GM18858 (cell line): ENCODE measurements at regions not wholly inside any gene's neighbourhood (a gene's known extent, or its start where the extent isn't known, plus 50 kb on each side); places are given as distances from the start of the nearest gene placed in this dataset.

Source experiments
- ATAC-seq: cut with Tn5 transposase; IDR thresholded peaks from one replicate; pipeline ENCODE4 v1.9.1; 2021; ENCODE audit not compliant: unreplicated experiment

GRCh38 chr5:27341342-27341741 lies 303.0 kb upstream of the CDH9 start:
- ATAC-seq, result no peak

- ATAC-seq, result no peak
Observed at GRCh38 chr5:27336817-27337216, 298.4 kb upstream of the CDH9 start.

- ATAC-seq, result no peak
Observed at GRCh38 chr5:27328480-27328879, 290.1 kb upstream of the CDH9 start.

GRCh38 chr5:27325513-27325912 lies 287.1 kb upstream of the CDH9 start:
- no peak for ATAC-seq

GRCh38 chr5:27318701-27319100 lies 280.3 kb upstream of the CDH9 start:
- no peak for ATAC-seq

GRCh38 chr5:27316271-27316650 lies 277.9 kb upstream of the CDH9 start:
- ATAC-seq, result no peak

- no peak for ATAC-seq
Observed at GRCh38 chr5:27315363-27316270, 277.2 kb upstream of the CDH9 start.

- no peak for ATAC-seq
Observed at GRCh38 chr5:27313549-27313948, 275.2 kb upstream of the CDH9 start.

GRCh38 chr5:27312291-27312893 lies 274.0 kb upstream of the CDH9 start:
- no peak for ATAC-seq

GRCh38 chr5:27311544-27311943 lies 273.2 kb upstream of the CDH9 start:
- ATAC-seq, result no peak

- no peak for ATAC-seq
Observed at GRCh38 chr5:27308153-27308552, 269.8 kb upstream of the CDH9 start.

- ATAC-seq, result no peak
Observed at GRCh38 chr5:27290172-27290571, 251.8 kb upstream of the CDH9 start.

GRCh38 chr5:27276119-27276518 lies 237.7 kb upstream of the CDH9 start:
- no peak for ATAC-seq

- no peak for ATAC-seq
Observed at GRCh38 chr5:27275345-27275744, 237.0 kb upstream of the CDH9 start.

- ATAC-seq, result no peak
Observed at GRCh38 chr5:27269766-27270165, 231.4 kb upstream of the CDH9 start.

GRCh38 chr5:27267209-27267824 lies 228.9 kb upstream of the CDH9 start:
- no peak for ATAC-seq

- no peak for ATAC-seq
Observed at GRCh38 chr5:27266184-27266583, 227.8 kb upstream of the CDH9 start.

- no peak for ATAC-seq
Observed at GRCh38 chr5:27257696-27258095, 219.3 kb upstream of the CDH9 start.

- ATAC-seq, result no peak
Observed at GRCh38 chr5:27252911-27253310, 214.5 kb upstream of the CDH9 start.

- ATAC-seq, result no peak
Observed at GRCh38 chr5:27242258-27242626, 203.9 kb upstream of the CDH9 start.

GRCh38 chr5:27241564-27242257 lies 203.3 kb upstream of the CDH9 start:
- no peak for ATAC-seq

- no peak for ATAC-seq
Observed at GRCh38 chr5:27240791-27241190, 202.4 kb upstream of the CDH9 start.
